IMR-90 (cell line): ENCODE measurements at regions not wholly inside any gene's neighbourhood (a gene's known extent, or its start where the extent isn't known, plus 50 kb on each side); places are given as distances from the start of the nearest gene placed in this dataset.

ENCODE experiments used
- ATAC-seq: fragments of 200-7000 bp; cut with Tn5 transposase; 2 replicates; pipeline ENCODE4 v1.9.1; 2020; ENCODE audit warnings: low read depth, mild to moderate bottlenecking, moderate library complexity
- BruUV-seq: library from RNA; stranded (reverse); fragments of 400-500 nt; replicated peaks from 2 replicates; lab custom pipeline; 2021; lab: Mats Ljungman, UMichigan
- CTCF ChIA-PET: fragments of 300-600 bp; formaldehyde crosslinking; extraction: SDS; loops from one replicate; lab custom pipeline; 2021; ENCODE audit warnings: antibody characterized with exemption; lab: Yijun Ruan, JAX
- POLR2A ChIA-PET: fragments of 300-600 bp; sonication (Branson Sonifier 250); formaldehyde crosslinking; loops from one replicate; lab custom pipeline; 2022; ENCODE audit warnings: antibody characterized with exemption; ENCODE audit not compliant: unreplicated experiment; lab: Charles Lee
- DNase-seq: peaks from one replicate; pipeline ENCODE4 v3.0.0; 2013
- H2AFZ ChIP-seq: replicated peaks from 2 replicates; pipeline ENCODE3; 2013; ENCODE audit warnings: low read length, mild to moderate bottlenecking; ENCODE audit not compliant: poor library complexity
- H2AK5ac ChIP-seq: 2 replicates; pipeline ENCODE4 v1.6.1; 2013; ENCODE audit warnings: low read depth, low read length, inconsistent platforms
- H2AK9ac ChIP-seq: replicated peaks from 2 replicates; pipeline ENCODE3; 2013; ENCODE audit warnings: mild to moderate bottlenecking, low read depth, low read length, moderate library complexity; ENCODE audit not compliant: poor library complexity
- H2BK120ac ChIP-seq: 2 replicates; pipeline ENCODE4 v1.6.1; 2013; ENCODE audit warnings: low read depth, low read length, inconsistent platforms
- H2BK15ac ChIP-seq: 3 replicates; pipeline ENCODE4 v1.6.1; 2013; ENCODE audit warnings: low read depth, low read length, inconsistent platforms
- H2BK20ac ChIP-seq: 2 replicates; pipeline ENCODE4 v1.6.1; 2013; ENCODE audit warnings: low read depth, mild to moderate bottlenecking, inconsistent platforms, low read length, moderate library complexity
- H2BK5ac ChIP-seq: 2 replicates; pipeline ENCODE4 v1.6.1; 2013; ENCODE audit warnings: mild to moderate bottlenecking, low read depth, low read length, inconsistent platforms; ENCODE audit not compliant: poor library complexity, severe bottlenecking
- H3K14ac ChIP-seq: replicated peaks from 2 replicates; pipeline ENCODE4 v1.6.1; 2013; ENCODE audit warnings: low read depth, low read length, inconsistent platforms
- H3K18ac ChIP-seq: 2 replicates; pipeline ENCODE4 v1.6.1; 2013; ENCODE audit warnings: low read depth, low read length, control low read depth
- H3K23ac ChIP-seq: 2 replicates; pipeline ENCODE4 v1.6.1; 2013; ENCODE audit warnings: low read depth, low read length, inconsistent platforms
- H3K27ac ChIP-seq: 2 replicates; pipeline ENCODE4 v1.5.1; 2013; ENCODE audit warnings: mild to moderate bottlenecking, control low read depth, low read length; ENCODE audit not compliant: insufficient read depth
- H3K27me3 ChIP-seq: 2 replicates; pipeline ENCODE4 v1.6.1; 2013; ENCODE audit warnings: low read length; ENCODE audit not compliant: control insufficient read depth, insufficient read depth
- H3K36me3 ChIP-seq: 2 replicates; pipeline ENCODE4 v1.6.1; 2013; ENCODE audit warnings: low read length, mixed read lengths; ENCODE audit not compliant: control insufficient read depth, insufficient read depth
- H3K4ac ChIP-seq: 2 replicates; pipeline ENCODE4 v1.6.1; 2013; ENCODE audit warnings: low read depth, low read length, inconsistent platforms
- H3K4me1 ChIP-seq: 2 replicates; pipeline ENCODE4 v1.6.1; 2013; ENCODE audit warnings: low read length, mixed read lengths; ENCODE audit not compliant: control insufficient read depth, insufficient read depth
- H3K4me2 ChIP-seq: 2 replicates; pipeline ENCODE4 v1.6.1; 2013; ENCODE audit warnings: low read depth, mild to moderate bottlenecking, control low read depth, low read length, moderate library complexity
- H3K4me3 ChIP-seq: 2 replicates; pipeline ENCODE4 v1.5.1; 2013; ENCODE audit warnings: low read depth, mild to moderate bottlenecking, control low read depth, low read length, moderate library complexity; ENCODE audit not compliant: insufficient read depth
- H3K56ac ChIP-seq: 2 replicates; pipeline ENCODE4 v1.6.1; 2013; ENCODE audit warnings: low read length, inconsistent platforms; ENCODE audit not compliant: insufficient read depth; ENCODE audit errors: extremely low read depth
- H3K79me1 ChIP-seq, 2 experiments: 2 replicates each; pipeline ENCODE4 v1.6.1; 2013; ENCODE audit warnings: low read length in 2 of 2, inconsistent platforms in 1 of 2, low read depth in 1 of 2
- H3K9ac ChIP-seq: 2 replicates; pipeline ENCODE4 v1.6.1; 2013; ENCODE audit warnings: low read depth, low read length, control low read depth
- H3K9me1 ChIP-seq: 2 replicates; pipeline ENCODE4 v1.6.1; 2013; ENCODE audit warnings: low read length, inconsistent platforms; ENCODE audit not compliant: insufficient read depth
- H3K9me3 ChIP-seq: 2 replicates; pipeline ENCODE4 v1.6.1; 2013; ENCODE audit warnings: low read length; ENCODE audit not compliant: control insufficient read depth, insufficient read depth
- H4K20me1 ChIP-seq: 2 replicates; pipeline ENCODE4 v1.6.1; 2013; ENCODE audit warnings: low read length, inconsistent platforms; ENCODE audit not compliant: insufficient read depth
- H4K5ac ChIP-seq: 2 replicates; pipeline ENCODE4 v1.6.1; 2013; ENCODE audit warnings: mild to moderate bottlenecking, low read depth, low read length, control low read depth
- H4K8ac ChIP-seq, 2 experiments: 2 replicates each; pipeline ENCODE4 v1.6.1; 2013; ENCODE audit warnings: low read depth in 2 of 2, low read length in 2 of 2, control low read depth in 1 of 2, inconsistent platforms in 1 of 2
- H4K91ac ChIP-seq: 2 replicates; pipeline ENCODE4 v1.6.1; 2013; ENCODE audit warnings: low read depth, low read length, inconsistent platforms; ENCODE audit not compliant: insufficient read depth
- BHLHE40 ChIP-seq: fragments of 150-350 bp; IDR thresholded peaks from 2 replicates; pipeline ENCODE4 v1.6.1; 2016; ENCODE audit warnings: mild to moderate bottlenecking, low read depth, low read length
- CEBPB ChIP-seq: IDR thresholded peaks from 2 replicates; pipeline ENCODE4 v1.6.1; 2012; ENCODE audit warnings: low read depth, low read length, improper control_type of control experiment
- CHD1 ChIP-seq: IDR thresholded peaks from 2 replicates; pipeline ENCODE4 v1.6.1; 2012; ENCODE audit warnings: low read depth, low read length, improper control_type of control experiment
- FOS ChIP-seq: fragments of 150-350 bp; IDR thresholded peaks from 2 replicates; pipeline ENCODE4 v1.6.1; 2016; ENCODE audit warnings: low read depth, low read length
- MAFK ChIP-seq: IDR thresholded peaks from 2 replicates; pipeline ENCODE4 v1.6.1; 2012; ENCODE audit warnings: low read depth, low read length, improper control_type of control experiment
- MAZ ChIP-seq: IDR thresholded peaks from 2 replicates; pipeline ENCODE4 v1.6.1; 2012; ENCODE audit warnings: low read depth, mild to moderate bottlenecking, low read length, improper control_type of control experiment, moderate library complexity, borderline replicate concordance
- MXI1 ChIP-seq: IDR thresholded peaks from 2 replicates; pipeline ENCODE4 v1.6.1; 2012; ENCODE audit warnings: low read depth, mild to moderate bottlenecking, low read length, moderate library complexity, borderline replicate concordance
- NFE2L2 ChIP-seq: fragments of 150-350 bp; IDR thresholded peaks from 2 replicates; pipeline ENCODE4 v1.6.1; 2016; ENCODE audit warnings: low read depth, mild to moderate bottlenecking, low read length
- POLR2A ChIP-seq: IDR thresholded peaks from 2 replicates; pipeline ENCODE4 v1.6.1; 2012; ENCODE audit warnings: mild to moderate bottlenecking, low read depth, low read length
- RAD21 ChIP-seq: IDR thresholded peaks from 2 replicates; pipeline ENCODE4 v1.6.1; 2012; ENCODE audit warnings: low read length, improper control_type of control experiment
- RCOR1 ChIP-seq: IDR thresholded peaks from 2 replicates; pipeline ENCODE4 v1.6.1; 2012; ENCODE audit warnings: mild to moderate bottlenecking, low read length, improper control_type of control experiment; ENCODE audit not compliant: insufficient replicate concordance
- RFX5 ChIP-seq: IDR thresholded peaks from 2 replicates; pipeline ENCODE4 v1.8.0; 2012; ENCODE audit warnings: low read depth, mild to moderate bottlenecking, low read length, moderate library complexity
- SMC3 ChIP-seq: fragments of 150-350 bp; IDR thresholded peaks from 2 replicates; pipeline ENCODE4 v1.6.1; 2016; ENCODE audit warnings: low read depth, mild to moderate bottlenecking, antibody characterized with exemption, low read length, moderate library complexity
- WGBS, 2 experiments: methylation state at CpG; one replicate each; pipeline versions ENCODE4 v1.1.5 to v1.1.7; 2013; ENCODE audit warnings: missing lambda C conversion rate in 2 of 2; ENCODE audit not compliant: insufficient read length in 1 of 2; ENCODE audit errors: extremely low coverage in 2 of 2; 5-methylcytosine and 5-hydroxymethylcytosine counted together
- dilution Hi-C: fragments of 300-500 bp; cut with HindIII; formaldehyde crosslinking; loops from one replicate; pipeline ENCODE4 v1.14.3; 2018; ENCODE audit warnings: low sequenced_read_pairs; ENCODE audit not compliant: unreplicated experiment
- in situ Hi-C: fragments of 300-500 bp; cut with MboI; formaldehyde crosslinking; loops from 3 replicates; pipeline ENCODE4 v1.14.3; 2019; ENCODE audit warnings: low sequenced_read_pairs, inconsistent platforms, mixed read lengths
- intact Hi-C: fragments of 100-400 bp; cut with micrococcal nuclease; formaldehyde crosslinking; loops from 2 replicates; pipeline ENCODE4 v1.10.0; 2022
- TF ChIP-seq, protein P1 (sequence below): fragments of 150-350 bp; IDR thresholded peaks from 2 replicates; pipeline ENCODE4 v1.6.1; 2017; ENCODE audit warnings: mild to moderate bottlenecking, antibody characterized with exemption, low read length, low read depth
- TF ChIP-seq, protein P2 (sequence below): conservative IDR thresholded peaks from 2 replicates; pipeline ENCODE4 v1.5.1; 2012; ENCODE audit warnings: mild to moderate bottlenecking, low read depth, low read length, improper control_type of control experiment
- TF ChIP-seq, protein P3 (sequence below): fragments of 150-350 bp; IDR thresholded peaks from 2 replicates; pipeline ENCODE4 v1.6.1; 2016; ENCODE audit warnings: low read depth, mild to moderate bottlenecking, low read length, moderate library complexity, borderline replicate concordance

DNA sequence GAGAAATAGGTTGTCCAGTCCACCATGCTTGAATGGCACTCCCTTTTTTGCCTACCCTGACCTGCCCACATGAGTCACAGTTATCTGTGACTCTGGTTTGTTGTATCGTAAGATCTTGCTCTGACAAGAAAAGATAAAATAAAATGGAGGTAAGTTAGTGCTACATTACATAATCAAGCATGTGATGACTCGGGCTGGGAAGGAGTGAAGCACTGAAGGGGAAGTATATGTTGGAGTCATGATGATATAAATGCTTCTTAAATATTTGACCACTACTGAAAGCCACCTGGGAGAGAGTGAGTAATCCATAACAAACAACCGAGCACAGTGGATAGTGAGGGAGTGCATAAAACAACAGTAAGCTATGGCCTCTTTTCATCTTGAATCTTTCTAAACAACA lies 124.4 kb downstream of the SHOX2 start:
- in situ Hi-C loops: no loop called here
- no peak overlapping the region for H4K5ac ChIP-seq
- H3K18ac ChIP-seq: no peak overlapping the region
- no peak overlapping the region for H2BK15ac ChIP-seq
- no peak overlapping the region for H2AK9ac ChIP-seq
- H3K9ac ChIP-seq: no peak overlapping the region
- H3K9me3 ChIP-seq: no peaks in the 10 kb centered on the region
- no peak overlapping the region for H4K8ac ChIP-seq
- no peak overlapping the region for H4K91ac ChIP-seq
- H2BK5ac ChIP-seq: no peak overlapping the region
- POLR2A ChIA-PET: no interaction called here
- TF ChIP-seq RCOR1: no peak
- no peak for TF ChIP-seq MAFK
- TF ChIP-seq CHD1: no peak
- TF ChIP-seq RAD21: no peak
- no peak for TF ChIP-seq MAZ
- TF ChIP-seq, protein P1, sequence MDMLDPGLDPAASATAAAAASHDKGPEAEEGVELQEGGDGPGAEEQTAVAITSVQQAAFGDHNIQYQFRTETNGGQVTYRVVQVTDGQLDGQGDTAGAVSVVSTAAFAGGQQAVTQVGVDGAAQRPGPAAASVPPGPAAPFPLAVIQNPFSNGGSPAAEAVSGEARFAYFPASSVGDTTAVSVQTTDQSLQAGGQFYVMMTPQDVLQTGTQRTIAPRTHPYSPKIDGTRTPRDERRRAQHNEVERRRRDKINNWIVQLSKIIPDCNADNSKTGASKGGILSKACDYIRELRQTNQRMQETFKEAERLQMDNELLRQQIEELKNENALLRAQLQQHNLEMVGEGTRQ: no peak
- no peak for TF ChIP-seq SMC3
- TF ChIP-seq NFE2L2: no peak
- no peak for TF ChIP-seq FOS
- TF ChIP-seq, protein P2, sequence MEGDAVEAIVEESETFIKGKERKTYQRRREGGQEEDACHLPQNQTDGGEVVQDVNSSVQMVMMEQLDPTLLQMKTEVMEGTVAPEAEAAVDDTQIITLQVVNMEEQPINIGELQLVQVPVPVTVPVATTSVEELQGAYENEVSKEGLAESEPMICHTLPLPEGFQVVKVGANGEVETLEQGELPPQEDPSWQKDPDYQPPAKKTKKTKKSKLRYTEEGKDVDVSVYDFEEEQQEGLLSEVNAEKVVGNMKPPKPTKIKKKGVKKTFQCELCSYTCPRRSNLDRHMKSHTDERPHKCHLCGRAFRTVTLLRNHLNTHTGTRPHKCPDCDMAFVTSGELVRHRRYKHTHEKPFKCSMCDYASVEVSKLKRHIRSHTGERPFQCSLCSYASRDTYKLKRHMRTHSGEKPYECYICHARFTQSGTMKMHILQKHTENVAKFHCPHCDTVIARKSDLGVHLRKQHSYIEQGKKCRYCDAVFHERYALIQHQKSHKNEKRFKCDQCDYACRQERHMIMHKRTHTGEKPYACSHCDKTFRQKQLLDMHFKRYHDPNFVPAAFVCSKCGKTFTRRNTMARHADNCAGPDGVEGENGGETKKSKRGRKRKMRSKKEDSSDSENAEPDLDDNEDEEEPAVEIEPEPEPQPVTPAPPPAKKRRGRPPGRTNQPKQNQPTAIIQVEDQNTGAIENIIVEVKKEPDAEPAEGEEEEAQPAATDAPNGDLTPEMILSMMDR: no peak
- TF ChIP-seq, protein P3, sequence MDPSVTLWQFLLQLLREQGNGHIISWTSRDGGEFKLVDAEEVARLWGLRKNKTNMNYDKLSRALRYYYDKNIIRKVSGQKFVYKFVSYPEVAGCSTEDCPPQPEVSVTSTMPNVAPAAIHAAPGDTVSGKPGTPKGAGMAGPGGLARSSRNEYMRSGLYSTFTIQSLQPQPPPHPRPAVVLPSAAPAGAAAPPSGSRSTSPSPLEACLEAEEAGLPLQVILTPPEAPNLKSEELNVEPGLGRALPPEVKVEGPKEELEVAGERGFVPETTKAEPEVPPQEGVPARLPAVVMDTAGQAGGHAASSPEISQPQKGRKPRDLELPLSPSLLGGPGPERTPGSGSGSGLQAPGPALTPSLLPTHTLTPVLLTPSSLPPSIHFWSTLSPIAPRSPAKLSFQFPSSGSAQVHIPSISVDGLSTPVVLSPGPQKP: no peak
- no peak for TF ChIP-seq RFX5
- TF ChIP-seq MXI1: no peak
- TF ChIP-seq BHLHE40: no peak
- no peak for TF ChIP-seq CEBPB
- no peak for TF ChIP-seq POLR2A
- no peak overlapping the region for H2BK20ac ChIP-seq
- H4K20me1 ChIP-seq: no peaks in the 10 kb centered on the region
- H2AK5ac ChIP-seq: no peak overlapping the region
- WGBS, 2 experiments: no CpG with 5 or more reads among the region's 3 CpGs
- no peak overlapping the region for H2AFZ ChIP-seq
- ATAC-seq (no peak), DNase-seq (no peak)
- H3K9me1 ChIP-seq: no peaks in the 10 kb centered on the region
- H3K23ac ChIP-seq: no peak overlapping the region
- H3K36me3 ChIP-seq: no peaks in the 10 kb centered on the region
- BruUV-seq: no TSS peak
- no peak overlapping the region for H3K14ac ChIP-seq
- no peak overlapping the region for H3K56ac ChIP-seq
- H3K4me1 ChIP-seq: no peaks in the 10 kb centered on the region
- no peaks in the 10 kb centered on the region for H3K27me3 ChIP-seq
- no peak overlapping the region for H3K4me2 ChIP-seq
- dilution Hi-C loops: no loop called here
- H3K79me1 ChIP-seq: no peaks in the 10 kb centered on the region
- no peak overlapping the region for H3K4ac ChIP-seq
- no peak overlapping the region for H3K4me3 ChIP-seq
- H3K27ac ChIP-seq: no peak overlapping the region
- intact Hi-C loops: no loop called here
- no peak overlapping the region for H2BK120ac ChIP-seq
- CTCF ChIA-PET: interaction anchor here (0.6 kb wide), 1 partner anchor 997 kb away, joined by 3 read pairs; no protein-coding TSS in a partner anchor
